ENCODE measurements at regions not wholly inside any gene's neighbourhood (a gene's known extent, or its start where the extent isn't known, plus 50 kb on each side); places are given as distances from the start of the nearest gene placed in this dataset.

DNA sequence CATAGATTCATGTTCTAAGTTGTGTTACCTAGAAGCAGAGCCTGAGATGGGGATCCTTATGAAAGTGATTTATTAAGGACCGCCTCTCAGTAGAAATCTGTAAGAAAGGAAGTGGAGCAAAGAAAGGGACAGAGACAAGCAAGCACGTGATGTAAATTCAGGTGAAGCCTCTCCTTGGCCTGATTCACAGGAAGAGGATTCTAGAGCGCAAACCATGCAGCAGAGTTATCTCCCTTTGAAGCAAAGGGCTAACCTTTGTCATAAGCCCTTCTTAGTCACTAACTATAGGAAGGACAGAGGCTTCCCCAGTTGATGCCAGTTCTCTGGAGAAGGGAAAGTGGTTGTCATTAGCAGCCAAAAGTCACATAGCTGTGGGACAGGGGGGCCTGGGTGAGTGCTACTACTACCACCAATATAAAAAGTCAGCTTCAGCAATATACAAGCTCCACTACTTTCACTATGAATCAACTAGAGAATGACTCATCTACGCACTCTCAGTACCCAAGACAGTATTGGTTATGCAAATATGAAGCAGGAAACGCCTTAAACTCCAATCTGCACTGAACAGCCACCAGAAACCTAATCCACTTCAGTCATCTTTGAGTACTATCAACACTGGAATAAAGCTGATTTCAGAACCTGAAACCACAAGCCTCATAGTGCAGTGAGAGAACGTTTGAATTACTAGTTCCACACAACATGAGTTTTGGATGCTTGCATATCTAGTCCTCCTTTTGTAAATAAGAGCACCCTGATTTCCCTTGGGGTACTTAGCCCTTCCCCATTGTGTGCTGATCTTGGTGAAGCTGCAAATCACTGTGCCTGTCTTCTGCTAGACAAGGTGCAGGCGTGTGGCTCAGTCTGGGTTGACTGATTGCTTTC, 162.7 kb downstream of the ZNF608 start (continued):
- TF ChIP-seq, protein P1, sequence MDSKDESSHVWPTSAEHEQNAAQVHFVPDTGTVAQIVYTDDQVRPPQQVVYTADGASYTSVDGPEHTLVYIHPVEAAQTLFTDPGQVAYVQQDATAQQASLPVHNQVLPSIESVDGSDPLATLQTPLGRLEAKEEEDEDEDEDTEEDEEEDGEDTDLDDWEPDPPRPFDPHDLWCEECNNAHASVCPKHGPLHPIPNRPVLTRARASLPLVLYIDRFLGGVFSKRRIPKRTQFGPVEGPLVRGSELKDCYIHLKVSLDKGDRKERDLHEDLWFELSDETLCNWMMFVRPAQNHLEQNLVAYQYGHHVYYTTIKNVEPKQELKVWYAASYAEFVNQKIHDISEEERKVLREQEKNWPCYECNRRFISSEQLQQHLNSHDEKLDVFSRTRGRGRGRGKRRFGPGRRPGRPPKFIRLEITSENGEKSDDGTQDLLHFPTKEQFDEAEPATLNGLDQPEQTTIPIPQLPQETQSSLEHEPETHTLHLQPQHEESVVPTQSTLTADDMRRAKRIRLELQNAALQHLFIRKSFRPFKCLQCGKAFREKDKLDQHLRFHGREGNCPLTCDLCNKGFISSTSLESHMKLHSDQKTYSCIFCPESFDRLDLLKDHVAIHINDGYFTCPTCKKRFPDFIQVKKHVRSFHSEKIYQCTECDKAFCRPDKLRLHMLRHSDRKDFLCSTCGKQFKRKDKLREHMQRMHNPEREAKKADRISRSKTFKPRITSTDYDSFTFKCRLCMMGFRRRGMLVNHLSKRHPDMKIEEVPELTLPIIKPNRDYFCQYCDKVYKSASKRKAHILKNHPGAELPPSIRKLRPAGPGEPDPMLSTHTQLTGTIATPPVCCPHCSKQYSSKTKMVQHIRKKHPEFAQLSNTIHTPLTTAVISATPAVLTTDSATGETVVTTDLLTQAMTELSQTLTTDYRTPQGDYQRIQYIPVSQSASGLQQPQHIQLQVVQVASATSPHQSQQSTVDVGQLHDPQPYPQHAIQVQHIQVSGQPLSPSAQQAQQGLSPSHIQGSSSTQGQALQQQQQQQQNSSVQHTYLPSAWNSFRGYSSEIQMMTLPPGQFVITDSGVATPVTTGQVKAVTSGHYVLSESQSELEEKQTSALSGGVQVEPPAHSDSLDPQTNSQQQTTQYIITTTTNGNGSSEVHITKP (tag by site-specific recombination; IDR thresholded peaks at IDR 0.05) = 0 out of 2 replicates have a peak, but pooled peaks have one; percentile 18
- TF ChIP-seq, protein P2, sequence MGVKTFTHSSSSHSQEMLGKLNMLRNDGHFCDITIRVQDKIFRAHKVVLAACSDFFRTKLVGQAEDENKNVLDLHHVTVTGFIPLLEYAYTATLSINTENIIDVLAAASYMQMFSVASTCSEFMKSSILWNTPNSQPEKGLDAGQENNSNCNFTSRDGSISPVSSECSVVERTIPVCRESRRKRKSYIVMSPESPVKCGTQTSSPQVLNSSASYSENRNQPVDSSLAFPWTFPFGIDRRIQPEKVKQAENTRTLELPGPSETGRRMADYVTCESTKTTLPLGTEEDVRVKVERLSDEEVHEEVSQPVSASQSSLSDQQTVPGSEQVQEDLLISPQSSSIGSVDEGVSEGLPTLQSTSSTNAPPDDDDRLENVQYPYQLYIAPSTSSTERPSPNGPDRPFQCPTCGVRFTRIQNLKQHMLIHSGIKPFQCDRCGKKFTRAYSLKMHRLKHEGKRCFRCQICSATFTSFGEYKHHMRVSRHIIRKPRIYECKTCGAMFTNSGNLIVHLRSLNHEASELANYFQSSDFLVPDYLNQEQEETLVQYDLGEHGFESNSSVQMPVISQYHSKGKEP (tag by site-specific recombination; IDR thresholded peaks at IDR 0.05) = 0 out of 2 replicates have a peak, but pooled peaks have one; percentile 37
- TF ChIP-seq, protein P3, sequence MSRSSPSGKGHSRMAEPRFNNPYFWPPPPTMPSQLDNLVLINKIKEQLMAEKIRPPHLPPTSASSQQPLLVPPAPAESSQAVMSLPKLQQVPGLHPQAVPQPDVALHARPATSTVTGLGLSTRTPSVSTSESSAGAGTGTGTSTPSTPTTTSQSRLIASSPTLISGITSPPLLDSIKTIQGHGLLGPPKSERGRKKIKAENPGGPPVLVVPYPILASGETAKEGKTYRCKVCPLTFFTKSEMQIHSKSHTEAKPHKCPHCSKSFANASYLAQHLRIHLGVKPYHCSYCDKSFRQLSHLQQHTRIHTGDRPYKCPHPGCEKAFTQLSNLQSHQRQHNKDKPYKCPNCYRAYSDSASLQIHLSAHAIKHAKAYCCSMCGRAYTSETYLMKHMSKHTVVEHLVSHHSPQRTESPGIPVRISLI (tag by site-specific recombination; IDR thresholded peaks at IDR 0.05) = 0 out of 2 replicates have a peak, but pooled peaks have one; percentile 50
- TF ChIP-seq IKZF3 (tag by site-specific recombination; IDR thresholded peaks at IDR 0.05) (0 out of 2 replicates have a peak, but pooled peaks have one; percentile 12), OSR2 (tag by site-specific recombination; IDR thresholded peaks at IDR 0.05) (peak; percentile 65), ZBTB17 (tag by site-specific recombination; IDR thresholded peaks at IDR 0.05) (peak; percentile 74), ZNF48 (tag by site-specific recombination; IDR thresholded peaks at IDR 0.05) (no peak), ZNF600 (tag by site-specific recombination; IDR thresholded peaks at IDR 0.05) (peak; percentile 90), ZNF558 (tag by site-specific recombination; IDR thresholded peaks at IDR 0.05) (peak; percentile 68; the same call in 1 of the 2 replicates), ZEB2 (tag by site-specific recombination; IDR thresholded peaks at IDR 0.05) (peak; percentile 81; the same call in 1 of the 2 replicates)
- TF ChIP-seq, protein P4, sequence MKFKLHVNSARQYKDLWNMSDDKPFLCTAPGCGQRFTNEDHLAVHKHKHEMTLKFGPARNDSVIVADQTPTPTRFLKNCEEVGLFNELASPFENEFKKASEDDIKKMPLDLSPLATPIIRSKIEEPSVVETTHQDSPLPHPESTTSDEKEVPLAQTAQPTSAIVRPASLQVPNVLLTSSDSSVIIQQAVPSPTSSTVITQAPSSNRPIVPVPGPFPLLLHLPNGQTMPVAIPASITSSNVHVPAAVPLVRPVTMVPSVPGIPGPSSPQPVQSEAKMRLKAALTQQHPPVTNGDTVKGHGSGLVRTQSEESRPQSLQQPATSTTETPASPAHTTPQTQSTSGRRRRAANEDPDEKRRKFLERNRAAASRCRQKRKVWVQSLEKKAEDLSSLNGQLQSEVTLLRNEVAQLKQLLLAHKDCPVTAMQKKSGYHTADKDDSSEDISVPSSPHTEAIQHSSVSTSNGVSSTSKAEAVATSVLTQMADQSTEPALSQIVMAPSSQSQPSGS (tag by site-specific recombination; IDR thresholded peaks at IDR 0.05; ENCODE audit: low read depth) = no peak
- TF ChIP-seq, protein P5, sequence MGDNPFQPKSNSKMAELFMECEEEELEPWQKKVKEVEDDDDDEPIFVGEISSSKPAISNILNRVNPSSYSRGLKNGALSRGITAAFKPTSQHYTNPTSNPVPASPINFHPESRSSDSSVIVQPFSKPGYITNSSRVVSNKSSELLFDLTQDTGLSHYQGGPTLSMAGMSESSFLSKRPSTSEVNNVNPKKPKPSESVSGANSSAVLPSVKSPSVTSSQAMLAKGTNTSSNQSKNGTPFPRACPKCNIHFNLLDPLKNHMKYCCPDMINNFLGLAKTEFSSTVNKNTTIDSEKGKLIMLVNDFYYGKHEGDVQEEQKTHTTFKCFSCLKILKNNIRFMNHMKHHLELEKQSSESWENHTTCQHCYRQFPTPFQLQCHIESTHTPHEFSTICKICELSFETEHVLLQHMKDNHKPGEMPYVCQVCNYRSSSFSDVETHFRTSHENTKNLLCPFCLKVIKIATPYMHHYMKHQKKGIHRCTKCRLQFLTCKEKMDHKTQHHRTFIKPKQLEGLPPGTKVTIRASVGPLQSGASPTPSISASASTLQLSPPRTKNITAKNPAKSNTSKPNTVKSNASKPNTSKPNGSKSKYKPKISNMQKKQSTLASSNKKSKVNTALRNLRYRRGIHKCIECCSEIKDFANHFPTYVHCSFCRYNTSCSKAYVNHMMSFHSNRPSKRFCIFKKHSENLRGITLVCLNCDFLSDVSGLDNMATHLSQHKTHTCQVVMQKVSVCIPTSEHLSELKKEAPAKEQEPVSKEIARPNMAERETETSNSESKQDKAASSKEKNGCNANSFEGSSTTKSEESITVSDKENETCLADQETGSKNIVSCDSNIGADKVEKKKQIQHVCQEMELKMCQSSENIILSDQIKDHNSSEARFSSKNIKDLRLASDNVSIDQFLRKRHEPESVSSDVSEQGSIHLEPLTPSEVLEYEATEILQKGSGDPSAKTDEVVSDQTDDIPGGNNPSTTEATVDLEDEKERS (tag by site-specific recombination; IDR thresholded peaks at IDR 0.05) = no peak
- TF ChIP-seq, protein P6, sequence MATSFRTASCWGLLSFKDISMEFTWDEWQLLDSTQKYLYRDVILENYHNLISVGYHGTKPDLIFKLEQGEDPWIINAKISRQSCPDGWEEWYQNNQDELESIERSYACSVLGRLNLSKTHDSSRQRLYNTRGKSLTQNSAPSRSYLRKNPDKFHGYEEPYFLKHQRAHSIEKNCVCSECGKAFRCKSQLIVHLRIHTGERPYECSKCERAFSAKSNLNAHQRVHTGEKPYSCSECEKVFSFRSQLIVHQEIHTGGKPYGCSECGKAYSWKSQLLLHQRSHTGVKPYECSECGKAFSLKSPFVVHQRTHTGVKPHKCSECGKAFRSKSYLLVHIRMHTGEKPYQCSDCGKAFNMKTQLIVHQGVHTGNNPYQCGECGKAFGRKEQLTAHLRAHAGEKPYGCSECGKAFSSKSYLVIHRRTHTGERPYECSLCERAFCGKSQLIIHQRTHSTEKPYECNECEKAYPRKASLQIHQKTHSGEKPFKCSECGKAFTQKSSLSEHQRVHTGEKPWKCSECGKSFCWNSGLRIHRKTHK (tag by site-specific recombination; IDR thresholded peaks at IDR 0.05) = no peak

Measured in HEK293 (cell line).